ENCODE measurements at regions not wholly inside any gene's neighbourhood (a gene's known extent, or its start where the extent isn't known, plus 50 kb on each side); places are given as distances from the start of the nearest gene placed in this dataset.

DNA sequence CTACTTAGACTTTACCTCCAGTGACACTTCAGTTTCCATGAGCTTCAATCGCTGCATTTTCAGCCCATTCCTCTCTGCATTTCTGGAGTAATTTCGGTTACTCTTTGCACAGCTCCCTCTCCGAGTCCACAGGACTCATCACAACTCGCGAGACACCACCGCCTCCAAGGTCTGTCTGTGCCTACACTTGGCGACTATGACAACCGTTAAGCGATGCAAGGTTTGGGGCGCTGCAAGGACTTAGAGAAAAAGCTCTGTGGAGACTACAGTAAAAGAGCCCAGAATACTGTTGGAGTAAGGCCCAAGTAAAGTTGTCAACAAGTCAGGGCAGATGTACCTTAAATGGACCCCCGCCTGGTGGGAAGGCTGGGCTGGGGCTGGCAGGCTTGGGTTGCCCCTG is 95.7 kb upstream of the RPS6KA2 start:
- no peak overlapping the region for H3K27ac ChIP-seq
- no peaks in the 10 kb centered on the region for H3K4me1 ChIP-seq (ENCODE audit: insufficient read depth)
- 94 to 97% (median 95%) methylated on average over 11 of the region's 11 CpGs for WGBS, 3 donors
- H3K4me3 ChIP-seq, result no peak overlapping the region
- H3K9me3 ChIP-seq, result no peaks in the 10 kb centered on the region
- no peak for DNase-seq
- intact Hi-C loops (cut with DNase I), result no loop called here
- H3K27me3 ChIP-seq, result no peaks in the 10 kb centered on the region
- no peaks in the 10 kb centered on the region for H3K36me3 ChIP-seq
- TF ChIP-seq POLR2A (IDR thresholded peaks at IDR 0.05), result no peak
- no peak for TF ChIP-seq EP300 (IDR thresholded peaks at IDR 0.05)
- TF ChIP-seq, protein P1, sequence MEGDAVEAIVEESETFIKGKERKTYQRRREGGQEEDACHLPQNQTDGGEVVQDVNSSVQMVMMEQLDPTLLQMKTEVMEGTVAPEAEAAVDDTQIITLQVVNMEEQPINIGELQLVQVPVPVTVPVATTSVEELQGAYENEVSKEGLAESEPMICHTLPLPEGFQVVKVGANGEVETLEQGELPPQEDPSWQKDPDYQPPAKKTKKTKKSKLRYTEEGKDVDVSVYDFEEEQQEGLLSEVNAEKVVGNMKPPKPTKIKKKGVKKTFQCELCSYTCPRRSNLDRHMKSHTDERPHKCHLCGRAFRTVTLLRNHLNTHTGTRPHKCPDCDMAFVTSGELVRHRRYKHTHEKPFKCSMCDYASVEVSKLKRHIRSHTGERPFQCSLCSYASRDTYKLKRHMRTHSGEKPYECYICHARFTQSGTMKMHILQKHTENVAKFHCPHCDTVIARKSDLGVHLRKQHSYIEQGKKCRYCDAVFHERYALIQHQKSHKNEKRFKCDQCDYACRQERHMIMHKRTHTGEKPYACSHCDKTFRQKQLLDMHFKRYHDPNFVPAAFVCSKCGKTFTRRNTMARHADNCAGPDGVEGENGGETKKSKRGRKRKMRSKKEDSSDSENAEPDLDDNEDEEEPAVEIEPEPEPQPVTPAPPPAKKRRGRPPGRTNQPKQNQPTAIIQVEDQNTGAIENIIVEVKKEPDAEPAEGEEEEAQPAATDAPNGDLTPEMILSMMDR (IDR thresholded peaks at IDR 0.05), result no peak

DNA sequence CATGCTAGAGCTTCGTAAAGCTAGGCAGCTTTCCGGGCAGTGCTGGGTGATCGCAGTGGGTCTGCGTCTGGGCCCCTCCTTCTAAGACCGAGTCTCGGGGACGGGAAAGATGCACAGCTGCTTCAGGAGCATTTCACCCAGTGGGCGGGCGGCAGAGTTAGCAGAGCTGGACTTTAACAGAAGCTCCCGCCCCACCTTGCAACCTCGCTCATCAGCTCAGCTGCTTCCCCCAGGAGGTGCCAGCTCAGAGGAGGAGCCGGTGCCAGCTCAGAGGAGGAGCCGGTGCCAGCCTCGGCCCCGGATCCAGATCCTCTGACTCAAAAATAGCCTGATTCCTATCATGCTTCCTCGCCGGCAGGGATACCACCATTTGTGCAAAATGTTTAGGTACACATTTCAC is 94.5 kb upstream of the RPS6KA2 start:
- Histone ChIP-seq H3K4me1 (ENCODE audit: insufficient read depth) (no peaks in the 10 kb centered on the region), H3K27me3 (no peaks in the 10 kb centered on the region), H3K36me3 (no peaks in the 10 kb centered on the region), H3K4me3 (no peak overlapping the region), H3K27ac (no peak overlapping the region), H3K9me3 (no peaks in the 10 kb centered on the region)
- TF ChIP-seq POLR2A (IDR thresholded peaks at IDR 0.05) (no peak), EP300 (IDR thresholded peaks at IDR 0.05) (no peak)
- TF ChIP-seq, protein P1 (IDR thresholded peaks at IDR 0.05), result no peak
- no peak for DNase-seq
- 79 to 81% (median 80%) methylated on average over 17 of the region's 17 CpGs for WGBS, 3 donors
- intact Hi-C loops (cut with DNase I), result no loop called here

DNA sequence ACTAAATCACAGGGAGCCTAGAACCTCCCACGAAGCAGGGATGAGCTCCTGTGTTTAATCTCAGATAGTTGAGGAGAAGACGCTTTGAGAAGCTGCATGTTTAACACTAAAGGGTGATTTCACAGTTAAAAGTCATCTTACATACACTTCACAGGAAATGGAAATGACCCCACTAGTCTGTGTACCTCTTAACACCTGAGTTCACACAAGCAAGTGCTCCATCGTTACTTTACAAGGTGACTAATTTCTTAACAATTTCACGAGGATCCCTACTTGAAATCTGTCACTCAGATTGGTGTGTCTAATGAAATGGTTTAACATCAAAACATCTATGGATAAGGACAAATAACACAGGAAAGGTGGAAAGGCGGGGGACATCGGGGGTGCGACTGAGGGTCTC is 93.8 kb upstream of the RPS6KA2 start:
- Histone ChIP-seq H3K4me3 (no peak overlapping the region), H3K27ac (no peak overlapping the region), H3K27me3 (no peaks in the 10 kb centered on the region), H3K36me3 (no peaks in the 10 kb centered on the region), H3K4me1 (ENCODE audit: insufficient read depth) (no peaks in the 10 kb centered on the region), H3K9me3 (no peaks in the 10 kb centered on the region)
- intact Hi-C loops (cut with DNase I), result no loop called here
- WGBS, 3 donors, result 74 to 80% (median 79%) methylated on average over 7 of the region's 7 CpGs
- no peak for DNase-seq
- TF ChIP-seq, protein P1 (IDR thresholded peaks at IDR 0.05), result no peak
- TF ChIP-seq EP300 (IDR thresholded peaks at IDR 0.05) (no peak), POLR2A (IDR thresholded peaks at IDR 0.05) (no peak)

DNA sequence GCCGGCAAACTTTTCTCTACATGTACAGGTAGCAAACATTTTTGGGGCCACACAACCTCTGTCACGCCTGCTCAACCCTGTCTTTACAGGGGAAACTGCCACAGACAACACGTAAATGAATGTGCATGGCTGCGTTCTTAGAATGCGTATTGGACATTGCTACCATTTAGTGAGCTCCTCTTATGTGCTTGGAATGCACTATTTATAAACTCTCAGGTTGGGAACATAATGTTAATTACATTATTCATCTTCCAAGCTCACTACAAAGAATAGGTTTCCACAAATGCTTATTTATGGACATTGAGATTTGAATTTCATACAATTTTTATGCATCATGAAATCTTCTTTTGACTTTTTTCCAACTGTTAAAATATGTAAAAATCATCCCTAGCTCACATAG is 92.0 kb upstream of the RPS6KA2 start:
- Histone ChIP-seq H3K27ac (no peak overlapping the region), H3K4me3 (no peak overlapping the region), H3K9me3 (no peaks in the 10 kb centered on the region), H3K36me3 (no peaks in the 10 kb centered on the region), H3K4me1 (ENCODE audit: insufficient read depth) (no peaks in the 10 kb centered on the region), H3K27me3 (no peaks in the 10 kb centered on the region)
- TF ChIP-seq POLR2A (IDR thresholded peaks at IDR 0.05) (no peak), EP300 (IDR thresholded peaks at IDR 0.05) (no peak)
- TF ChIP-seq, protein P1 (IDR thresholded peaks at IDR 0.05), result no peak
- no peak for DNase-seq
- intact Hi-C loops (cut with DNase I), result no loop called here
- whole genome bisulfite sequencing, 3 donors, result 92 to 95% (median 92%) methylated on average over 5 of the region's 5 CpGs

DNA sequence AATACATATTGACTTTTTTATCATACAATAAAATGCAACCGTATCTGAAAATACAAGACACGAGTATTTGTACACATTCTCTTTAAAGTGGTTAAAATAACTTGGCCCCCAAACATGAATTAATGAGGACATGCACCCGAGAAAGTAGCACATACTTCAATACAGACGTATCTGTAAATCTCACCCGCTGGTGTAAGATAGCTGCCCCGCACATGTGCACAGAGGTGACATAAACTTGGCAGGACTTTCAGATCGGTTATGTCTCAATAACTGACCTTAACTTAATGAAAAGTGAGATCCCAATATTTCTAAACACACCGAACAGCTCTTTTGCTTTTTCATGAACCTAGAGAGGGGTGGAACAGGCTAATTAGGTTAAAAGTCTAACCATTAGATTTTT is 91.5 kb upstream of the RPS6KA2 start:
- Histone ChIP-seq H3K27me3 (no peaks in the 10 kb centered on the region), H3K4me1 (ENCODE audit: insufficient read depth) (peaks cover 2% of the 10 kb centered on the region), H3K27ac (no peak overlapping the region), H3K9me3 (no peaks in the 10 kb centered on the region), H3K4me3 (no peak overlapping the region), H3K36me3 (no peaks in the 10 kb centered on the region)
- WGBS, 3 donors, result 76 to 82% (median 78%) methylated on average over 8 of the region's 8 CpGs
- intact Hi-C loops (cut with DNase I), result no loop called here
- no peak for DNase-seq
- TF ChIP-seq, protein P1 (IDR thresholded peaks at IDR 0.05), result no peak
- TF ChIP-seq EP300 (IDR thresholded peaks at IDR 0.05) (no peak), POLR2A (IDR thresholded peaks at IDR 0.05) (no peak)
